ENCODE measurements at regions not wholly inside any gene's neighbourhood (a gene's known extent, or its start where the extent isn't known, plus 50 kb on each side); places are given as distances from the start of the nearest gene placed in this dataset.

DNA sequence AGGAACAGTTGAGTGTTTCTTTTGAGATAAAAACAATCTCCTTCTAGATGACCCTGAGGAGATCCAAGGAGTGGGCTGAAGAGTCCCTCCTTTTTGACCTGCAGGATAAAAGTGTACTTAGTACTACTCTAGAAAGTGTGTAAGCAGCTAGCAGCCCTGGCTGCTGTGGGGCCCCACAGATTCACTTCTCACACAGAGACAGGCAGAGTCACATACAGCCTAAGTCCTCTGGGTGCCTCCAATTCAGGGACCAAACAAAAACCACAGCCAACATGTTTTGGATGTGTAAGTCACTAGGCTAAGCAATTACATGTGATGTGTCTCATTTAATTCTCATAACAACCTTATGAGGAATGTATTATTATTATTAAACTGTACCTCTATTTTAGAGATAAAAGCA is 97.1 kb downstream of the TMEM100 start:
- Mint-ChIP-seq H3K27ac (no peak overlapping the region), H3K9me3 (ENCODE audit: low read depth) (no peaks in the 10 kb centered on the region), H3K36me3 (ENCODE audit: insufficient read depth) (no peaks in the 10 kb centered on the region), H3K4me3 (ENCODE audit: low read depth) (no peak overlapping the region), H3K4me1 (ENCODE audit: low read depth) (peaks cover 5% of the 10 kb centered on the region), H3K27me3 (peaks cover 48% of the 10 kb centered on the region)
- TF ChIP-seq, protein P1, sequence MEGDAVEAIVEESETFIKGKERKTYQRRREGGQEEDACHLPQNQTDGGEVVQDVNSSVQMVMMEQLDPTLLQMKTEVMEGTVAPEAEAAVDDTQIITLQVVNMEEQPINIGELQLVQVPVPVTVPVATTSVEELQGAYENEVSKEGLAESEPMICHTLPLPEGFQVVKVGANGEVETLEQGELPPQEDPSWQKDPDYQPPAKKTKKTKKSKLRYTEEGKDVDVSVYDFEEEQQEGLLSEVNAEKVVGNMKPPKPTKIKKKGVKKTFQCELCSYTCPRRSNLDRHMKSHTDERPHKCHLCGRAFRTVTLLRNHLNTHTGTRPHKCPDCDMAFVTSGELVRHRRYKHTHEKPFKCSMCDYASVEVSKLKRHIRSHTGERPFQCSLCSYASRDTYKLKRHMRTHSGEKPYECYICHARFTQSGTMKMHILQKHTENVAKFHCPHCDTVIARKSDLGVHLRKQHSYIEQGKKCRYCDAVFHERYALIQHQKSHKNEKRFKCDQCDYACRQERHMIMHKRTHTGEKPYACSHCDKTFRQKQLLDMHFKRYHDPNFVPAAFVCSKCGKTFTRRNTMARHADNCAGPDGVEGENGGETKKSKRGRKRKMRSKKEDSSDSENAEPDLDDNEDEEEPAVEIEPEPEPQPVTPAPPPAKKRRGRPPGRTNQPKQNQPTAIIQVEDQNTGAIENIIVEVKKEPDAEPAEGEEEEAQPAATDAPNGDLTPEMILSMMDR (IDR thresholded peaks at IDR 0.05; ENCODE audit: unreplicated experiment): no peak
- no peak for DNase-seq (ENCODE audit: low spot score, unreplicated experiment)

DNA sequence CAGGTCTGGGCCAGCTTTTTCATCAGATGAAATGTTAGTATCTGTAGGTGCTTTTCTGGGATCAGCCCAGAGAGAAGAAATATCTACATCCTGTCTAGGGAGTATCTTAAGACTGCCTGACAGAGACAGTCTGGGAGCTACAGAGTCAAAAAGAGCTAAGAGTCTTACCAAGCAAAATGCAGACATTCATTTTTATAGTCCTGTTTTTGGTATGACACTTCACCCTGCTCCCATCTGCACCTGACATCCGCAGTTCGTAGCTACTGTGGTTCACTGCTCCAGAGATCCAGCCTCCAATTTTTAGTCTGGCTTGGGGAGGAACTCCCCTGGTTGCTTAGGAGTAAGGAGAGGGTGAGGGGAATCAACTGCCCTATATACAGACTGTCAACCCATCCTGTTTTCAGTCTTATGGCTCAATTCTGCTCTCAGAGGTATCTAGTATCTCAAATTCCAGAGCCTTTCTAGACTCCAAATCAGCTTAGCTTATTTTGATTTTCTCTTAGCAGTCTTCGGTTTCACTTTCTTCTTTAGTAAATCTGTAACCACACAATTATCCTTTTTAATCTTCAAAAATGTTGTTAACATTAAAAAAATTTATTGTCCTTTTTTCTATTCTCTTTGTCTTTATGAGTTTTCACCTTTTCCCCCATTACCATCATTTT is 97.8 kb downstream of the TMEM100 start:
- H3K36me3 Mint-ChIP-seq (ENCODE audit: insufficient read depth): no peaks in the 10 kb centered on the region
- no peak overlapping the region for H3K4me3 Mint-ChIP-seq (ENCODE audit: low read depth)
- no peaks in the 10 kb centered on the region for H3K9me3 Mint-ChIP-seq (ENCODE audit: low read depth)
- H3K4me1 Mint-ChIP-seq (ENCODE audit: low read depth): peaks cover 5% of the 10 kb centered on the region
- no peak for DNase-seq (ENCODE audit: low spot score, unreplicated experiment)
- no peak overlapping the region for H3K27ac Mint-ChIP-seq
- peaks cover 50% of the 10 kb centered on the region for H3K27me3 Mint-ChIP-seq
- TF ChIP-seq, protein P1 (IDR thresholded peaks at IDR 0.05; ENCODE audit: unreplicated experiment): no peak

DNA sequence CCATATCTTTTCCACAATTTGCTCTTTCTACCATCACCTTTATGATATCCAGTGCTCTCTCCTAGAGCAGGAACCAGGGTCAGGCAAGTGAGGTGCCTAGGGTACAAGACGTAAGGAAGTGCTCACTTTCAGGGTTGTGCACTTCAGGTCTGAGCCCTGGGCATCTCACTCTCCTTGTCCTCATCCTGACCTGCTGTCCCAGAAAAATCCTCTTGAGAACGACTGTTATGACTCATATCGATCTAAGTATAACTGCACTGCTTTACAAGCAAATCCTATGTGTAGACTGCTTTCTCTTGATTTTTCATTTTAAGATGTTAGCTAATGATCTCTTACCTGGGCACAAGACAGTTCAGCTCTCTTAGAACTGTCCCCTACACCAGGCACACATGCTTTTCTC is 100.1 kb downstream of the TMEM100 start:
- TF ChIP-seq, protein P1 (IDR thresholded peaks at IDR 0.05; ENCODE audit: unreplicated experiment): no peak
- H3K27ac Mint-ChIP-seq: no peak overlapping the region
- H3K36me3 Mint-ChIP-seq (ENCODE audit: insufficient read depth): no peaks in the 10 kb centered on the region
- no peak for DNase-seq (ENCODE audit: low spot score, unreplicated experiment)
- H3K4me1 Mint-ChIP-seq (ENCODE audit: low read depth): peaks cover 3% of the 10 kb centered on the region
- H3K27me3 Mint-ChIP-seq: peaks cover 48% of the 10 kb centered on the region
- no peaks in the 10 kb centered on the region for H3K9me3 Mint-ChIP-seq (ENCODE audit: low read depth)
- H3K4me3 Mint-ChIP-seq (ENCODE audit: low read depth): no peak overlapping the region

DNA sequence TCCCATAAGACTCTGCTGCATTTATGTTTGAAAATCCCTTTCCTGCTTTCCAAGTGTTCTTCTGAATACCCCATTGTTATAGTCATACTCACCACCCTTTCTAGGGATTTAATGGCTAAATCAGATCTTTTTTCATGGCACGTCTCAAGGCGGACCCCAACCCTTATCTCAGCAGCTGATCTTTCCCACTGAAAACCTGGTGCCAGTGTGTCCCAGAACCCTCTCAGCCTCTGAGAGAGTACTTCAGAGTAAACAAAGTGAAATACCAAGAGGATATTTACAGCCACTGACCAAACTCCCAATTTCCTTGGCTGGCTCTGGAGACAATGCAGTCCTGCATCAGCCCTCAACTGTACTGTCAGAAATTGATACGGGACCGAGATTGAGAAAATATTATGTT is 101.7 kb downstream of the TMEM100 start:
- peaks cover 40% of the 10 kb centered on the region for H3K27me3 Mint-ChIP-seq
- H3K9me3 Mint-ChIP-seq (ENCODE audit: low read depth): no peaks in the 10 kb centered on the region
- no peaks in the 10 kb centered on the region for H3K36me3 Mint-ChIP-seq (ENCODE audit: insufficient read depth)
- no peak overlapping the region for H3K4me3 Mint-ChIP-seq (ENCODE audit: low read depth)
- no peak overlapping the region for H3K27ac Mint-ChIP-seq
- no peak for DNase-seq (ENCODE audit: low spot score, unreplicated experiment)
- peaks cover 3% of the 10 kb centered on the region for H3K4me1 Mint-ChIP-seq (ENCODE audit: low read depth)
- TF ChIP-seq, protein P1 (IDR thresholded peaks at IDR 0.05; ENCODE audit: unreplicated experiment): no peak

DNA sequence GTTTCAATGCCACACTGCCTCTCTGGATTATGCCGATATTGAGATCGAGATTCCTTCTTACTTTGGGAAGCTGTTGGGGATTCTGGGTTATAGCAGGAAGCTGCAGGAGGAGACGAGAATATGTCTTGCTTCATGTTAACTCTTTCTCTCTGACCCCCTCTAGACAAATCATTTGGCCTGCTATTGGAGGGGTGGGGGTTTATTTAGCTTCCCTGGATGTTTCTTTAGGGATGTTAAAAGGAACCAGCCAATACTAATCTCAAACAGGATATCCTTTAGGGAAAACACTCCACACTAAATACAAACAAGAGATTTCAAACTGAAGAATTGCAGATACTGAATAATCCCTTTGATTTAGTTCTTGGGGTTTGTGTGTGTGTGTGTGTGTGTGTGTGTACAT is 102.6 kb downstream of the TMEM100 start:
- H3K9me3 Mint-ChIP-seq (ENCODE audit: low read depth): no peaks in the 10 kb centered on the region
- H3K4me3 Mint-ChIP-seq (ENCODE audit: low read depth): no peak overlapping the region
- H3K27ac Mint-ChIP-seq: no peak overlapping the region
- H3K4me1 Mint-ChIP-seq (ENCODE audit: low read depth): no peaks in the 10 kb centered on the region
- TF ChIP-seq, protein P1 (IDR thresholded peaks at IDR 0.05; ENCODE audit: unreplicated experiment): no peak
- H3K27me3 Mint-ChIP-seq: peaks cover 35% of the 10 kb centered on the region
- no peaks in the 10 kb centered on the region for H3K36me3 Mint-ChIP-seq (ENCODE audit: insufficient read depth)
- DNase-seq (ENCODE audit: low spot score, unreplicated experiment): no peak

Data from progenitor cell of endocrine pancreas (in vitro differentiated cells).